SK-N-SH treated with all-trans-retinoic acid at 6 μM for 48 hours (cell line): ENCODE measurements at regions not wholly inside any gene's neighbourhood (a gene's known extent, or its start where the extent isn't known, plus 50 kb on each side); places are given as distances from the start of the nearest gene placed in this dataset.

Experiments used
- ATAC-seq: fragments of 200-7000 bp; cut with Tn5 transposase; 3 replicates; pipeline ENCODE4 v1.9.1; 2020; ENCODE audit warnings: mild to moderate bottlenecking, moderate library complexity
- ARNTL ChIP-seq: fragments of 450-650 bp; formaldehyde crosslinking; IDR thresholded peaks from 2 replicates; pipeline ENCODE4 v1.5.0; 2020; ENCODE audit warnings: low read depth, mild to moderate bottlenecking, moderate library complexity, borderline replicate concordance
- BACH2 ChIP-seq: fragments of 250-450 bp; sonication (Bioruptor Pico); IDR thresholded peaks from 2 replicates; pipeline ENCODE4 v1.9.0; 2021; ENCODE audit warnings: mild to moderate bottlenecking, borderline replicate concordance
- CSDC2 ChIP-seq: fragments of 250-450 bp; sonication (Bioruptor Pico); IDR thresholded peaks from 2 replicates; pipeline ENCODE4 v1.5.0; 2020; ENCODE audit warnings: mild to moderate bottlenecking, moderate library complexity
- CSRNP3 ChIP-seq: fragments of 250-450 bp; sonication (Bioruptor Pico); IDR thresholded peaks from 2 replicates; pipeline ENCODE4 v1.5.1; 2021; ENCODE audit warnings: mild to moderate bottlenecking, moderate library complexity
- ESRRG ChIP-seq: fragments of 250-450 bp; sonication (Bioruptor Pico); IDR thresholded peaks from 2 replicates; pipeline ENCODE4 v1.6.1; 2021; ENCODE audit warnings: mild to moderate bottlenecking
- GLIS3 ChIP-seq: fragments of 250-450 bp; sonication (Bioruptor Pico); IDR thresholded peaks from 2 replicates; pipeline ENCODE4 v1.5.0; 2020; ENCODE audit warnings: mild to moderate bottlenecking, moderate library complexity
- ISL1 ChIP-seq: fragments of 250-450 bp; sonication (Bioruptor Pico); IDR thresholded peaks from 2 replicates; pipeline ENCODE4 v2.1.2; 2022; ENCODE audit warnings: mild to moderate bottlenecking, moderate library complexity
- OSR1 ChIP-seq: fragments of 250-450 bp; sonication (Bioruptor Pico); IDR thresholded peaks from 2 replicates; pipeline ENCODE4 v1.8.0; 2022; ENCODE audit warnings: moderate library complexity, mild to moderate bottlenecking, inconsistent platforms
- PATZ1 ChIP-seq: fragments of 250-450 bp; sonication (Bioruptor Pico); IDR thresholded peaks from 2 replicates; pipeline ENCODE4 v1.8.0; 2020; ENCODE audit warnings: mild to moderate bottlenecking, moderate library complexity, borderline replicate concordance
- POU6F1 ChIP-seq: fragments of 250-450 bp; sonication (Bioruptor Pico); IDR thresholded peaks from 2 replicates; pipeline ENCODE4 v1.8.0; 2021; ENCODE audit warnings: low read depth, mild to moderate bottlenecking, moderate library complexity, borderline replicate concordance
- PPARA ChIP-seq: fragments of 250-450 bp; sonication (Bioruptor Pico); IDR thresholded peaks from 2 replicates; pipeline ENCODE4 v1.5.0; 2020; ENCODE audit warnings: mild to moderate bottlenecking, borderline replicate concordance
- RARB ChIP-seq: fragments of 250-450 bp; sonication (Bioruptor Pico); IDR thresholded peaks from 2 replicates; pipeline ENCODE4 v1.8.0; 2021; ENCODE audit warnings: mild to moderate bottlenecking, moderate library complexity
- SNAI2 ChIP-seq: fragments of 250-450 bp; sonication (Bioruptor Pico); IDR thresholded peaks from 2 replicates; pipeline ENCODE4 v1.5.0; 2020; ENCODE audit warnings: mild to moderate bottlenecking, moderate library complexity
- TCF4 ChIP-seq: fragments of 250-450 bp; sonication (Bioruptor Pico); IDR thresholded peaks from 2 replicates; pipeline ENCODE4 v1.8.0; 2021; ENCODE audit warnings: mild to moderate bottlenecking, moderate library complexity, borderline replicate concordance
- TOX ChIP-seq: fragments of 250-450 bp; sonication (Bioruptor Pico); IDR thresholded peaks from 2 replicates; pipeline ENCODE4 v1.8.0; 2021; ENCODE audit warnings: mild to moderate bottlenecking, moderate library complexity, borderline replicate concordance
- TSHZ2 ChIP-seq: fragments of 250-450 bp; sonication (Bioruptor Pico); IDR thresholded peaks from 2 replicates; pipeline ENCODE4 v1.5.0; 2020; ENCODE audit warnings: mild to moderate bottlenecking, moderate library complexity
- ZC3H10 ChIP-seq: fragments of 250-450 bp; sonication (Bioruptor Pico); IDR thresholded peaks from 2 replicates; pipeline ENCODE4 v1.5.1; 2021; ENCODE audit warnings: mild to moderate bottlenecking, moderate library complexity
- ZFP3 ChIP-seq: fragments of 250-450 bp; sonication (Bioruptor Pico); IDR thresholded peaks from 2 replicates; pipeline ENCODE4 v1.5.0; 2020; ENCODE audit warnings: mild to moderate bottlenecking, moderate library complexity
- ZFP30 ChIP-seq: fragments of 450-650 bp; formaldehyde crosslinking; IDR thresholded peaks from 2 replicates; pipeline ENCODE4 v1.5.0; 2022; ENCODE audit warnings: mild to moderate bottlenecking, moderate library complexity
- ZNF565 ChIP-seq: fragments of 450-650 bp; formaldehyde crosslinking; conservative IDR thresholded peaks from 2 replicates; pipeline ENCODE4 v1.5.0; 2020; ENCODE audit warnings: low read depth, mild to moderate bottlenecking, moderate library complexity
- ZNF70 ChIP-seq: fragments of 450-650 bp; formaldehyde crosslinking; IDR thresholded peaks from 2 replicates; pipeline ENCODE4 v1.5.0; 2020; ENCODE audit warnings: mild to moderate bottlenecking, moderate library complexity
- ZNF8 ChIP-seq: fragments of 450-650 bp; formaldehyde crosslinking; IDR thresholded peaks from 2 replicates; pipeline ENCODE4 v1.5.0; 2020; ENCODE audit warnings: mild to moderate bottlenecking, moderate library complexity

DNA sequence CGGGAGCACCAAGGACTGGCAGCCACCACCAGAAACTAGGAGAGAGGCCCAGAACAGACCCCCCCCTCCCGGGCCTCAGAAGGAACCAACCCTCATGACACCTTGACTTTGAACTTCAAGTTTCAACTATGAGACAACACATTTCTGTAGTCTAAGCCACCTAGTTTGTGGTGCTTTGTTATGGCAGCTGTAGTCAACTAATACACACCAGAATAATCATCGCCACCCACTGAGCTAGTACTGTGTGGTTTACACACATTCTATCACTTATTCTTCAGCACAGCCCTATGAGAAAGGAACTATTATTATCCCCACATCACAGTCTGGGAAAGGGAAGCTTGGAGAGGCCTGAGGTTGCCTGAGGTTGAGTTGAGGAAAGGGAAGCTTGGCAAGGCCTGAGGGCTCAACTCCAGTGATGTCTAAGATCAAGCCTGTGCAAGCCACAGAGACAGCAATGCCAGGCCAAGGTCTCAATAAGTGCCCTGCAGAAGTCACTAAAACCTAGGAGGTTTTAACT lies 126.6 kb downstream of the FHDC1 start (continued):
- no peak for TF ChIP-seq TOX (CRISPR knock-in tag)
- no peak for TF ChIP-seq ARNTL (CRISPR knock-in tag)
- TF ChIP-seq BACH2 (CRISPR knock-in tag), result no peak
- TF ChIP-seq ZFP30 (CRISPR knock-in tag), result no peak
- TF ChIP-seq PPARA (CRISPR knock-in tag), result no peak

DNA sequence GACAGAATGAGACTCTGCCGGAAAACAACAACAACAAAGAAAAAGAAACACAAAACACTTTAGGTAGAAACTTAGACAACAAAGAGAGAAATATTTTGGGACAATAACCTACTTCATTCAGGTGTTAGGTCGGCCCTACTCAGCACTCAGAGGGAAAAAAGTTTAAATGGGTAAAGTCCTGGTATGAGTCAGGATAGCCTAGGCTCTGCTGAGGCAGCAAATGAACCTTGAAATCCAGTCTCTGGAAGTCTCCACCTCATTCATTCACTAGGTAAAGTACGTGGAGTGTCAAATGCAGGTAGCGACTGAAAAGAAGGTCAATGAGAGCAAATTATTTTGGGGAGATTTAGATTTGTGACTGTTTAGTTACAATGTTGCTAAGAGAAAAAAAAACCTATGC lies 127.4 kb downstream of the FHDC1 start:
- TF ChIP-seq PPARA (CRISPR knock-in tag), result no peak
- ATAC-seq, result no peak

DNA sequence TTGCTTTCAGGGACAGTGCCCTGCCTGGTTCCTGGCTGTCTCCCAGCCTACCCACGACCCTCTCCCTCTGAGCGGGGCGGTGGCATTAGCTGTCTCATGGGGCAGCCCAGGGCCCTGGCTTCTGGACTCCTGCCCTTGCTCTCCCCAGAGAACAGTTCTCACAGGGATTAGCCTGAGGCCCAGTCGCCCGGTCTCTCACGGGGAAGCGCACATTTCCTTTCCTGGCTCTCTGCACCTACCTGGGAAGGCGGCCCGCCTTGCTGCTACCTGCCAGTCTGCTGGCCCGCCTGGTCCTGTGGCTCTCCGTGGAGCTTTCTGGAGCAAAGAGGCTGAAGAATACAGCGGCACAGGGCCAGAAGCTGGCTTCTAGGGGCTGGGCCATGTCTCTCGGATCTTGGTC lies 128.4 kb downstream of the FHDC1 start:
- ATAC-seq, result no peak
- TF ChIP-seq PATZ1 (CRISPR knock-in tag), result no peak
- no peak for TF ChIP-seq ARNTL (CRISPR knock-in tag)
- no peak for TF ChIP-seq BACH2 (CRISPR knock-in tag)
- no peak for TF ChIP-seq TCF4 (CRISPR knock-in tag)
- no peak for TF ChIP-seq ZFP30 (CRISPR knock-in tag)
- TF ChIP-seq ZNF70, result no peak
- TF ChIP-seq ZFP3 (CRISPR knock-in tag), result no peak
- TF ChIP-seq ZNF565 (CRISPR knock-in tag), result no peak
- TF ChIP-seq POU6F1 (CRISPR knock-in tag), result no peak

DNA sequence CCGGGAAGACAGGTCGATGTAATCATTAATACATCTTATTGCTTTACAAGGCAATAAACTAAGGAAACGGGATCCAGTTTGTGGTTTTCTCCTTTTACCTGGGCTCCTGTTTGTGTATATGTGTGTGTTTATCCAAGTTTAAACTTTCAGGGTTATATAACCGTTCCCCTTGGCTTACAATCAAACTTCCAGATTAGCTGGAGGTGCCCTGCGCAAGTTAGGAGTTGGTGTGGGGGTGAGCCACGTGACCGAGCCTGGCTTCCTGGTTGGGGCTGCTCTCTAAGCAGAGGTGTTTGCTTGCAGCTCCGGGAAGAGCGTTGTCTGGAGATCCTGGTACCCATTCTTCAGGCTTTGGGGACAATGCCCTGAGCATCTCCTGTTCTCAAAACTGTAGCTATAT lies 129.2 kb downstream of the FHDC1 start:
- ATAC-seq, result no peak
- no peak for TF ChIP-seq ARNTL (CRISPR knock-in tag)
- no peak for TF ChIP-seq ZNF8 (CRISPR knock-in tag)
- no peak for TF ChIP-seq RARB (CRISPR knock-in tag)
- TF ChIP-seq, all 23 proteins: peak for 0

GRCh38 chr4:153067376-153067775 lies 131.3 kb downstream of the FHDC1 start:
- ATAC-seq, result peak; percentile 59; the same call in 2 of the 3 replicates
- TF ChIP-seq ZNF8 (CRISPR knock-in tag) (no peak), ZFP3 (CRISPR knock-in tag) (no peak), SNAI2 (CRISPR knock-in tag) (no peak), TOX (CRISPR knock-in tag) (no peak), CSDC2 (CRISPR knock-in tag) (no peak), RARB (CRISPR knock-in tag) (no peak), BACH2 (CRISPR knock-in tag) (no peak), PATZ1 (CRISPR knock-in tag) (no peak), TSHZ2 (CRISPR knock-in tag) (no peak), ZNF565 (CRISPR knock-in tag) (no peak), ARNTL (CRISPR knock-in tag) (no peak), CSRNP3 (no peak), ISL1 (CRISPR knock-in tag) (no peak), ZFP30 (CRISPR knock-in tag) (no peak), ESRRG (CRISPR knock-in tag) (no peak), OSR1 (CRISPR knock-in tag) (no peak), ZC3H10 (no peak), ZNF70 (no peak), GLIS3 (CRISPR knock-in tag) (no peak), PPARA (CRISPR knock-in tag) (no peak)
